ENCODE measurements at regions not wholly inside any gene's neighbourhood (a gene's known extent, or its start where the extent isn't known, plus 50 kb on each side); places are given as distances from the start of the nearest gene placed in this dataset.
"Not testable (repeated sequence)": the region's sequence is repeated elsewhere in the genome, so short reads cannot be mapped to it uniquely, and the experiment has no call there.

DNA sequence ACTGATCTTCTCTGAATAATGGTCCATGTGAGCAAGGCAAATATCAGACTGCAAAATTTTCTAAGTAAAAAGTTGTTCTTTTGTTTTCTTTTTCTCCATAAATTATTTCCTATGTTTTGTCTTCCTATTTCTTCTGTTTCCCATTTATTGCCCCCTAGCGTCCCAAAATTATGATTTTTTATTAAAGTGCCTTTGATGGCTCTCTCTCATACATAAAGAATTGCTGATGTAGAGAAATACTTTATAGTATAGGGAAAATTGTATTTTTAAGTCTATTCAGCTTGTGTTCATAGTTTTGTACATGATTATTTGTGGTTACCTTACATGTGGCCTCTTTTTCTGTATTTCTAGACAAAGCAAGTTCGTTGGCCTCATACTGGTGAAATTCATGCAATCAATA lies 1031.2 kb downstream of the EFNA5 start:
- H3K4me3 Mint-ChIP-seq = no peak overlapping the region
- H3K27ac Mint-ChIP-seq = no peak overlapping the region
- ChIA-PET CTCF (no interaction called here), POLR2A (no interaction called here)
- H3K27me3 Mint-ChIP-seq = no peaks in the 10 kb centered on the region
- no peaks in the 10 kb centered on the region for H3K4me1 Mint-ChIP-seq (ENCODE audit: low read depth)
- peaks cover 19% of the 10 kb centered on the region for H3K9me3 Mint-ChIP-seq
- no peaks in the 10 kb centered on the region for H3K36me3 Mint-ChIP-seq
- no peak for DNase-seq
- intact Hi-C loops (cut with micrococcal nuclease) = no loop called here

DNA sequence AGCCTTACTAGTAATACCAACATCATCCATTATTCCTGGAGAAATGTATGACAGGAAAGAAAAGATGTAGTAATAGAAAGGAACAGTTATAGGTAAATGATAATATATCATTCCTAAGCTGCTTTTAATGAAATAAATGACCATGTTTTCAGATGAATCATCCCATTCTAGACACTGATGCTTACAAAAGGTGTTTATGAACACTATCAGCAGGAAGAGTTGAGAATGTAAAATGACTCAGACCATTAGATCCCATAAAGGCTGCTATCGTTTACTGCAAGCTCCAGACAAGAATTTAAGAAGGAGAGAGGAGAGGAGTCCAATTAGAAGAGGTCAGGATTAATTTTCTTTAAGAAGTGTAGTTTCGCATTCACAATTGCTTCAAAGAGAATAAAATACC lies 1033.5 kb downstream of the EFNA5 start:
- H3K36me3 Mint-ChIP-seq = no peaks in the 10 kb centered on the region
- no peaks in the 10 kb centered on the region for H3K27me3 Mint-ChIP-seq
- H3K27ac Mint-ChIP-seq = no peak overlapping the region
- intact Hi-C loops (cut with micrococcal nuclease) = no loop called here
- H3K9me3 Mint-ChIP-seq = peaks cover 22% of the 10 kb centered on the region
- ChIA-PET POLR2A (no interaction called here), CTCF (no interaction called here)
- no peak overlapping the region for H3K4me3 Mint-ChIP-seq
- H3K4me1 Mint-ChIP-seq (ENCODE audit: low read depth) = no peaks in the 10 kb centered on the region
- DNase-seq = no peak

DNA sequence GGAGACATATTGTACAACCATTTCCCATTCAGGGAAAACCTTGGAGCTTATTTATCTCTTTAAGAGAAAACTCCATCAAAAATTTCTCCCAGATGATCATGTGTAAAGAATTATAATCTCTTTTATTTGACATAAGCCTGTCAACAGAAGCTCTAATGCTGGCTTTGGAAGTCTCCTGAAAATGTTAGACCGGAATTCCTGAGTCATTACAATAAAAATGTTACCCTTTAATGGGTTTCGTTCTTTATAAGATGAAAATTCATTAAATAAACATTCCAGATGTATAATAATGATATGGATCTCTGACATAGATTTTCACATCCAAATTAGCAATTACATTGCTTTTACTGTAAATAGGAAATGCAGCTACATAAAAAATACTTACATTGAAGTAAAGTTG lies 1036.4 kb downstream of the EFNA5 start:
- no peaks in the 10 kb centered on the region for H3K4me1 Mint-ChIP-seq (ENCODE audit: low read depth)
- H3K36me3 Mint-ChIP-seq = no peaks in the 10 kb centered on the region
- ChIA-PET POLR2A (no interaction called here), CTCF (no interaction called here)
- H3K9me3 Mint-ChIP-seq = peaks cover 12% of the 10 kb centered on the region
- no peak overlapping the region for H3K4me3 Mint-ChIP-seq
- no peak overlapping the region for H3K27ac Mint-ChIP-seq
- intact Hi-C loops (cut with micrococcal nuclease) = no loop called here
- no peaks in the 10 kb centered on the region for H3K27me3 Mint-ChIP-seq
- DNase-seq = no peak

DNA sequence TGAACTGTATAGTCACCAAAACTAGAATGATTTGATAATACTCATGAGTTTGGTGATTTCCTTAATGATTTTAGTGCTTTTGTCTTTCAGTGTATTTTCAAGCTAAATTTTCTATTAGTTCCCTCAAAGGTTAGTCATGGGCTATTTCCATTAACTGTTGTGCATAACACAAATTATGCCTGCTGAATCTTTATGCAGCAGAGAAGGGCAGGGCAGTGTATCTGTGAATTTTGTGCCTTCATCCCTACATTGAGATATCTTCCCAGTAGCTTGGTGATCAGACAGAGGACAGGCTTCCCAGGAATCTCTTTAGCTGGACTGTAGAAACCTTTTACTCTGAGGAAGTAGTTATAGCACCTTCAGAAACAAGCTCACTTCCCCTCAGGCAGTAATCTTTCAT lies 1036.9 kb downstream of the EFNA5 start:
- no peaks in the 10 kb centered on the region for H3K27me3 Mint-ChIP-seq
- CTCF ChIA-PET = no interaction called here
- H3K36me3 Mint-ChIP-seq = no peaks in the 10 kb centered on the region
- POLR2A ChIA-PET = no interaction called here
- H3K4me3 Mint-ChIP-seq = no peak overlapping the region
- H3K27ac Mint-ChIP-seq = no peak overlapping the region
- no peak for DNase-seq
- intact Hi-C loops (cut with micrococcal nuclease) = no loop called here
- no peaks in the 10 kb centered on the region for H3K4me1 Mint-ChIP-seq (ENCODE audit: low read depth)
- peaks cover 11% of the 10 kb centered on the region for H3K9me3 Mint-ChIP-seq

DNA sequence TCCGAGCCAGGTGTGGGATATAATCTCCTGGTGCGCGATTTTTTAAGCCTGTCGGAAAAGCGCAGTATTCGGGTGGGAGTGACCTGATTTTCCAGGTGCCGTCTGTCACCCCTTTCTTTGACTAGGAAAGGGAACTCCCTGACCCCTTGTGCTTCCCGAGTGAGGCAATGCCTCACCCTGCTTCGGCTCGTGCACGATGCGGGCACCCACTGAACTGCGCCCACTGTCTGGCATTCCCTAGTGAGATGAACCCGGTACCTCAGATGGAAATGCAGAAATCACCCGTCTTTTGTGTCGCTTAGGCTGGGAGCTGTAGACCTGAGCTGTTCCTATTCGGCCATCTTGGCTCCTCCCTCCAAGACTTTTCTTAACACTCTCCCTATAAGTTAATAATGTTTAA lies 1042.3 kb downstream of the EFNA5 start:
- intact Hi-C loops (cut with micrococcal nuclease); POLR2A ChIA-PET; H3K27me3 Mint-ChIP-seq; DNase-seq; H3K4me3 Mint-ChIP-seq; H3K27ac Mint-ChIP-seq; H3K36me3 Mint-ChIP-seq; CTCF ChIA-PET; H3K9me3 Mint-ChIP-seq; H3K4me1 Mint-ChIP-seq (ENCODE audit: low read depth): not testable (repeated sequence)

DNA sequence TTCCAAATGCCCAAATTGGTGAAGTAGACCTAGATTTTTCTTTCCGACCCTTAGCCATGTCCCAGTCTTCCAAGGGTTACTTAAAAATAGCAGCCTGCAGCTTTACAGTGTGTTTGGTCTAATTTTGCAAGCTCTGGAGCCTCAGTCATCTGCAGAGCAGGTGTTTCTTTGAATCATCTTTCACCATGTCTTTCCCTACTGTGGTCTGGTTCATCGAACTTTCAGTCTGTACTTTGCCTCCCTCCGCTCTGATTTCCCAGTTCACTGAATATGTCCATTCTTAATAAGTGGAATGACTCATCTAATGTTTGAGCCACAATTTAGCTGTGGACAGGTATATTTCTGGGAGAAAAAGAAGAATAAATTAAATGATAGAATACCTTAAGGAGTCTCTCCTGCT lies 1060.7 kb downstream of the EFNA5 start:
- ChIA-PET CTCF (no interaction called here), POLR2A (no interaction called here)
- no peak for DNase-seq
- H3K4me3 Mint-ChIP-seq = no peak overlapping the region
- H3K9me3 Mint-ChIP-seq = peaks cover 7% of the 10 kb centered on the region
- intact Hi-C loops (cut with micrococcal nuclease) = no loop called here
- H3K36me3 Mint-ChIP-seq = no peaks in the 10 kb centered on the region
- H3K27ac Mint-ChIP-seq = no peak overlapping the region
- no peaks in the 10 kb centered on the region for H3K4me1 Mint-ChIP-seq (ENCODE audit: low read depth)
- H3K27me3 Mint-ChIP-seq = no peaks in the 10 kb centered on the region

DNA sequence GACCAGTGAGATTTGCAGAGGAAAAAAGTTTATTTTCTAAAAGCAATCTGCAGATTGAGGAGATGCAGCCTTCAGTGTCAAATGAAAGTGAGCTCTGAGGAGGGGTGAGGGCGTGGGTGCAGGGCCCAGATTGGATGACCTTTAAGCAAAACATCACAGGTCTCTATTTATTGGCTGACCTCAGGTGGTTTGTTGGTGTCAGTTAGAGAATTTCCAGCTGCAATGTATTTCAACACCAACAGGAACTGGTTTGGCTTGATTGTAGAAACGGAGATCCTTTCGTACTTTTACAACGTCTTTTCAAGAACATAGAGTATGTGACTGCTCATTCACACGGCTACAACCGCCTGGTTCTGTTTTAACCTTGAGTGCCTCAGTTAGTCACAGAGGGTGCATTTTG lies 1069.1 kb downstream of the EFNA5 start:
- CTCF ChIA-PET = no interaction called here
- no peak for DNase-seq
- Mint-ChIP-seq H3K4me3 (no peak overlapping the region), H3K27ac (no peak overlapping the region), H3K36me3 (no peaks in the 10 kb centered on the region), H3K27me3 (no peaks in the 10 kb centered on the region), H3K4me1 (ENCODE audit: low read depth) (no peaks in the 10 kb centered on the region), H3K9me3 (peaks cover 13% of the 10 kb centered on the region)
- intact Hi-C loops (cut with micrococcal nuclease) = no loop called here
- POLR2A ChIA-PET = no interaction called here

DNA sequence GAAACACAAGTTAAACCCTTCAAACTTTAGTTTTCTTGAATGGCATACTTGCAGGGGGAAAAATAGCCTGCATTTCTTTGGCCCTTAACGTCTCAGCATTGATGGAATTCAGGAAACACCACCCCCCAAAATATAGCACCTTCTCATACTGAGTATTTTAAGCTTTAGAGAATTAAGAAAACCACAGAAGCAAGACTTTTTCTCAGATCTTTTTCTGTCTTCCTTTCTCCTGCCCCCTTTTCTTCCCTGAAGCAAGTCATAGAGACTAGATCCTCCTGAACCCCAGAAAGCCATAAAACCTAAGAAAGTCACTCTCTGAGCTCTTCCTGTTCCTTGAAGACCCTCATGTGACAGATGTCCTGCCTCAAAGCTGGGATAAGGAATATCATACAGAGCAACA lies 1069.9 kb downstream of the EFNA5 start:
- intact Hi-C loops (cut with micrococcal nuclease) = no loop called here
- Mint-ChIP-seq H3K36me3 (no peaks in the 10 kb centered on the region), H3K4me1 (ENCODE audit: low read depth) (no peaks in the 10 kb centered on the region), H3K27me3 (no peaks in the 10 kb centered on the region), H3K9me3 (peaks cover 13% of the 10 kb centered on the region), H3K27ac (no peak overlapping the region), H3K4me3 (no peak overlapping the region)
- DNase-seq = no peak
- CTCF ChIA-PET = no interaction called here
- POLR2A ChIA-PET = no interaction called here

DNA sequence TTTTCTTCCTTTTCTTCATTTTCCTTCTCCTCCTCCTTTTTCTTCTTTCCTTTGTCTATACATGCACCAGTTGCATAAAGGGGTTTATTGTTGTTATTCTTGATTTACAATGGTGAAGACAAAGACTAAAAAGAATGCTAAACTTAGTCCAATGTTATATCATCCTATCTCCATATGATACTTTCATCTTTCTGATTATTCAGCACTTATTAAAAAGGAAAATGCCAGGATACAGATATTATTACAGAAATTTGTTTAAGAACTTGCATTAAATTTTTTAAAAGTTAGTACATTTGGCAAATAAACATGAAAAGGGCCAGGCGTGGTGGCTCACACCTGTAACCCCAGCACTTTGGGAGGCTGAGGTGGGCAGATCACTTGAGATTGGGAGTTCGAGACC lies 1074.9 kb downstream of the EFNA5 start:
- DNase-seq = no peak
- Mint-ChIP-seq H3K27me3 (no peaks in the 10 kb centered on the region), H3K27ac (no peak overlapping the region), H3K9me3 (peaks cover 12% of the 10 kb centered on the region), H3K4me3 (no peak overlapping the region), H3K4me1 (ENCODE audit: low read depth) (no peaks in the 10 kb centered on the region), H3K36me3 (no peaks in the 10 kb centered on the region)
- intact Hi-C loops (cut with micrococcal nuclease) = no loop called here
- ChIA-PET POLR2A (interaction anchor here (0.6 kb wide), 1 partner anchor 65 kb away, joined by 4 read pairs; no protein-coding TSS in a partner anchor), CTCF (no interaction called here)

DNA sequence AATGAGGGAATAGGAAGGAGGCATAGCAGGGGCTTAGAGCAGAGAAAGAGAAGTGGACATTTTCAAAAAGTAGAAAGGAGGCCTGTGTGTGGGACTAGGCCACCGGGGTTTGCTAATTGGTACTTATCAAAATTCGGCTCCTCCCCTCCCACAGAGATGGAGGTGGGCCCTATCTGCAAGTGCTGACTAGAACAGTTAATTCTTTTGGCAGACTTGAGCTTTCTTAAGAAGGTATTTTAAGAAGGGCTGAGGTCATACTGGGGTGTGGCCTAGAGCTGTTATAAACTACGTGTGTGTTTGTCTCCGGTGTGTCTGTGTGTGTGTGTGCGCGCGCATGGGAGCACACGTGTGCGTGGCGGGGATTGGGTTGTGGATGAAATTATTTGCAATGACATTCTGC lies 1086.5 kb downstream of the EFNA5 start:
- Mint-ChIP-seq H3K9me3 (peaks cover 8% of the 10 kb centered on the region), H3K4me3 (no peak overlapping the region), H3K4me1 (ENCODE audit: low read depth) (no peaks in the 10 kb centered on the region), H3K27ac (no peak overlapping the region), H3K27me3 (no peaks in the 10 kb centered on the region), H3K36me3 (no peaks in the 10 kb centered on the region)
- DNase-seq = no peak
- ChIA-PET POLR2A (no interaction called here), CTCF (no interaction called here)
- intact Hi-C loops (cut with micrococcal nuclease) = no loop called here

DNA sequence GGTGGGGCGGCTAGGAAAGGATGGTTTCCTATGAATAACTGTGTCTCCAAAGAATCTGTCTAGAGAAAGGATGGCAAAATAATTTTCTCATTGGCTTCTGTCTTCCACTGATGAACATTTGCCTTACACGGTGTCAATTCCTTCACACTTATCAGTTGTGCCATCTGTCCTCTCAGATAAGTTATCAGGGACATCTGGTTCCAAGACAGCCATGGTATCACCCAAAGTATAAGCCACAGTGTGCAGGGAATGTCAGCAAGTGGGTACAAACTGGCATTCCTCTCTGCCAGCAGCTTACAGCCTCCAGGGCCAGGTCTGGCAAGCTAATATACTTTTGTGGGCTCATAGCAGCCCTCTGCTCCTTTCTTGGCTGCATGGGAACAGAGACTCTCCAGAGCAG lies 1092.0 kb downstream of the EFNA5 start:
- no peaks in the 10 kb centered on the region for H3K4me1 Mint-ChIP-seq (ENCODE audit: low read depth)
- POLR2A ChIA-PET = no interaction called here
- H3K27ac Mint-ChIP-seq = no peak overlapping the region
- CTCF ChIA-PET = no interaction called here
- intact Hi-C loops (cut with micrococcal nuclease) = no loop called here
- no peaks in the 10 kb centered on the region for H3K36me3 Mint-ChIP-seq
- no peaks in the 10 kb centered on the region for H3K27me3 Mint-ChIP-seq
- H3K4me3 Mint-ChIP-seq = no peak overlapping the region
- DNase-seq = no peak
- H3K9me3 Mint-ChIP-seq = peaks cover under 1% of the 10 kb centered on the region

DNA sequence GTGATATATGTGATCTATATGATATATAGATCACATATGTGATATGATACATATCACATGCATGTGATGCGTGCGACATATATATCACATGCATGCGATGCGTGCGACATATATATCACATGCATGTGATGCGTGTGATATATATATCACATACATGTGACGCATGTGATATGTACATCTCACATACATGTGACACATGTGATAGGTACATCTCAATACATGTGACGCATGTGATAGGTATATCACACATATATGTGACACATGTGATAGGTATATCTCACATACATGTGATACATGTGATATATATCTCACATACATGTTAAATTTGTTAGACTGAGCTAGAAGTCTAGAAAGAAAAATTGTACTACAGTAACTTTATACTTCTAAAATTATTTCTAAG lies 1095.9 kb downstream of the EFNA5 start:
- no peak for DNase-seq
- ChIA-PET CTCF (no interaction called here), POLR2A (no interaction called here)
- Mint-ChIP-seq H3K4me1 (ENCODE audit: low read depth) (no peaks in the 10 kb centered on the region), H3K4me3 (no peak overlapping the region), H3K36me3 (no peaks in the 10 kb centered on the region), H3K27me3 (no peaks in the 10 kb centered on the region), H3K9me3 (peaks cover 4% of the 10 kb centered on the region), H3K27ac (no peak overlapping the region)
- intact Hi-C loops (cut with micrococcal nuclease) = no loop called here

DNA sequence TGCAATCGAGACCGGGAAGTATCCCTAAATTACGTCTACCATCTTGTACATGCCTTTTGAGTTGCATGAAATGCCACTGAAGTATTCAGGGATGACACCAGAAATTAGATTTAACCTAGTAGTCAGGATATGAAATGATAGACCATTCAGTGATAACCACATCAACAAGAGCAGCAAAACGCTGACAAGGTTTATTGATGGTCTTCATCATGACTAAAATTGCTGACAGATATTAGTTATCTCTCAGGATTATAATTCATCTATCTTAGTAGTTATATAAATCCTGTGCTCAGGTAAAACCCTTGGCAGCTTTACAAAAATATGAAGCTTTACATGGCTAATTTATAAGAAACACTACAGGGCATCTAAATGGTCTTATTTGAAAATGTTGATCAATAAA lies 1104.7 kb downstream of the EFNA5 start:
- H3K27ac Mint-ChIP-seq = no peak overlapping the region
- POLR2A ChIA-PET = no interaction called here
- peaks cover 9% of the 10 kb centered on the region for H3K9me3 Mint-ChIP-seq
- H3K27me3 Mint-ChIP-seq = no peaks in the 10 kb centered on the region
- no peaks in the 10 kb centered on the region for H3K36me3 Mint-ChIP-seq
- intact Hi-C loops (cut with micrococcal nuclease) = no loop called here
- CTCF ChIA-PET = no interaction called here
- H3K4me1 Mint-ChIP-seq (ENCODE audit: low read depth) = no peaks in the 10 kb centered on the region
- DNase-seq = no peak
- H3K4me3 Mint-ChIP-seq = no peak overlapping the region

DNA sequence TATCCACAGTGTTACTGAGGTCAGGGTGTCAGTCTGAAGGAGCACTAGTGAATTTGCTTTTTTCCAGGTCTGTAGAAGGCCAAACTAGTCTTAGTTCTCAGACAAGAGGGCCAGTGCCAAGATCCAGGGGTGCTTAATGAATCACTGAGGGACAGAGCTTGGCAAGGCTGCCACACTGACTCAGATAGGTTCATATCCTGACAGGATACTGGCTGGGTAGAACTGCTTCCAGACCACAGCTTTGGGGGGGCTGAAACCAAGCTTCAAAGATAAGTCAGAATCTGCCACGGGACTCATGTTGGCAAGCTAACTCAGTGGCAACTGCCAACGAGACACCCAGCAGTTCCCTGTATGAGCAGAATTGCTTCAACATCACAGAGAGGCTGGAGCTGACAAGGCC lies 1125.4 kb downstream of the EFNA5 start:
- DNase-seq = no peak
- Mint-ChIP-seq H3K4me1 (ENCODE audit: low read depth) (no peaks in the 10 kb centered on the region), H3K36me3 (no peaks in the 10 kb centered on the region), H3K9me3 (peaks cover 32% of the 10 kb centered on the region), H3K4me3 (no peak overlapping the region), H3K27me3 (no peaks in the 10 kb centered on the region), H3K27ac (no peak overlapping the region)
- POLR2A ChIA-PET = no interaction called here
- intact Hi-C loops (cut with micrococcal nuclease) = no loop called here
- CTCF ChIA-PET = no interaction called here

Data from activated CD4-positive, alpha-beta memory T cell treated with anti-CD3 and anti-CD28 coated beads for 36 hours (primary cell).